Kidney epithelial cell (primary cell): ENCODE measurements at regions not wholly inside any gene's neighbourhood (a gene's known extent, or its start where the extent isn't known, plus 50 kb on each side); places are given as distances from the start of the nearest gene placed in this dataset.
A peak's percentile ranks its signal among the peaks of the same experiment; 100 is the strongest.

ENCODE experiments used
- DNase-seq: peaks from one replicate; pipeline ENCODE4 v3.0.0-alpha.2; 2010; ENCODE audit warnings: low read depth
- H3K27me3 ChIP-seq: 2 replicates; pipeline ENCODE4 v1.6.0; 2011; ENCODE audit warnings: low read length; ENCODE audit not compliant: control insufficient read depth, insufficient read depth
- H3K36me3 ChIP-seq: 2 replicates; pipeline ENCODE4 v1.5.1; 2011; ENCODE audit warnings: low read length; ENCODE audit not compliant: control insufficient read depth, insufficient read depth
- H3K4me3 ChIP-seq: 2 replicates; pipeline ENCODE4 v1.5.1; 2011; ENCODE audit warnings: low read depth, mild to moderate bottlenecking, control low read depth, low read length
- CTCF ChIP-seq: IDR thresholded peaks from 2 replicates; pipeline ENCODE4 v1.5.1; 2011; ENCODE audit warnings: mild to moderate bottlenecking, moderate library complexity, low read length, control low read depth, inconsistent platforms; ENCODE audit not compliant: insufficient read depth, poor library complexity, severe bottlenecking

GRCh38 chr1:216929870-216930582 is 206.8 kb upstream of the ESRRG start:
- H3K36me3 ChIP-seq = no peaks in the 10 kb centered on the region
- H3K27me3 ChIP-seq = no peaks in the 10 kb centered on the region
- no peak overlapping the region for H3K4me3 ChIP-seq
- TF ChIP-seq CTCF = no peak
- DNase-seq = peak; percentile 59

- Histone ChIP-seq H3K4me3 (no peak overlapping the region), H3K36me3 (no peaks in the 10 kb centered on the region), H3K27me3 (no peaks in the 10 kb centered on the region)
- no peak for TF ChIP-seq CTCF
- no peak for DNase-seq
Observed at GRCh38 chr1:216927633-216928032, 204.4 kb upstream of the ESRRG start.

- Histone ChIP-seq H3K36me3 (no peaks in the 10 kb centered on the region), H3K27me3 (no peaks in the 10 kb centered on the region), H3K4me3 (no peak overlapping the region)
- no peak for DNase-seq
- no peak for TF ChIP-seq CTCF
Observed at GRCh38 chr1:216926720-216927510, 203.7 kb upstream of the ESRRG start.

- no peak for TF ChIP-seq CTCF
Observed at GRCh38 chr1:216925962-216926625, 202.9 kb upstream of the ESRRG start.

GRCh38 chr1:216924732-216925131 is 201.5 kb upstream of the ESRRG start:
- no peak for TF ChIP-seq CTCF
- Histone ChIP-seq H3K4me3 (no peak overlapping the region), H3K27me3 (no peaks in the 10 kb centered on the region), H3K36me3 (no peaks in the 10 kb centered on the region)
- no peak for DNase-seq

More at GRCh38 chr1:216925962-216926625, 202.9 kb upstream of the ESRRG start:
- H3K27me3 ChIP-seq = no peaks in the 10 kb centered on the region
- no peak overlapping the region for H3K4me3 ChIP-seq
- no peaks in the 10 kb centered on the region for H3K36me3 ChIP-seq
- no peak for DNase-seq
